Breast epithelium (tissue), 3 donors: ENCODE measurements at regions not wholly inside any gene's neighbourhood (a gene's known extent, or its start where the extent isn't known, plus 50 kb on each side); places are given as distances from the start of the nearest gene placed in this dataset.

Experiments
- POLR2A ChIP-seq: fragments of 450-650 bp; IDR thresholded peaks from one replicate; pipeline ENCODE4 v1.6.1; 2016; ENCODE audit warnings: antibody characterized with exemption, mild to moderate bottlenecking, moderate library complexity
- POLR2AphosphoS5 ChIP-seq, 3 donors: sonication (generic); formaldehyde crosslinking; IDR thresholded peaks; one replicate each; pipeline ENCODE4 v1.6.1; 2017; ENCODE audit warnings: antibody characterized with exemption in 3 of 3
- TF ChIP-seq, protein P1 (sequence below), 3 donors: fragments of 450-650 bp; IDR thresholded peaks; one replicate each; pipeline ENCODE4 v1.5.1; 2016 to 2017; ENCODE audit warnings: antibody characterized with exemption in 3 of 3, mild to moderate bottlenecking in 3 of 3, moderate library complexity in 3 of 3

- TF ChIP-seq, protein P1, sequence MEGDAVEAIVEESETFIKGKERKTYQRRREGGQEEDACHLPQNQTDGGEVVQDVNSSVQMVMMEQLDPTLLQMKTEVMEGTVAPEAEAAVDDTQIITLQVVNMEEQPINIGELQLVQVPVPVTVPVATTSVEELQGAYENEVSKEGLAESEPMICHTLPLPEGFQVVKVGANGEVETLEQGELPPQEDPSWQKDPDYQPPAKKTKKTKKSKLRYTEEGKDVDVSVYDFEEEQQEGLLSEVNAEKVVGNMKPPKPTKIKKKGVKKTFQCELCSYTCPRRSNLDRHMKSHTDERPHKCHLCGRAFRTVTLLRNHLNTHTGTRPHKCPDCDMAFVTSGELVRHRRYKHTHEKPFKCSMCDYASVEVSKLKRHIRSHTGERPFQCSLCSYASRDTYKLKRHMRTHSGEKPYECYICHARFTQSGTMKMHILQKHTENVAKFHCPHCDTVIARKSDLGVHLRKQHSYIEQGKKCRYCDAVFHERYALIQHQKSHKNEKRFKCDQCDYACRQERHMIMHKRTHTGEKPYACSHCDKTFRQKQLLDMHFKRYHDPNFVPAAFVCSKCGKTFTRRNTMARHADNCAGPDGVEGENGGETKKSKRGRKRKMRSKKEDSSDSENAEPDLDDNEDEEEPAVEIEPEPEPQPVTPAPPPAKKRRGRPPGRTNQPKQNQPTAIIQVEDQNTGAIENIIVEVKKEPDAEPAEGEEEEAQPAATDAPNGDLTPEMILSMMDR (IDR thresholded peaks at IDR 0.05): no peak
- no peak for TF ChIP-seq POLR2AphosphoS5 (IDR thresholded peaks at IDR 0.05)
- TF ChIP-seq POLR2A: no peak
These were observed 508.7 kb downstream of the KCNJ2 start for GRCh38 chr17:70677783-70678647.
